ENCODE measurements at regions not wholly inside any gene's neighbourhood (a gene's known extent, or its start where the extent isn't known, plus 50 kb on each side); places are given as distances from the start of the nearest gene placed in this dataset.

GRCh38 chr7:131251371-131251770 lies 76.3 kb upstream of the MKLN1 start:
- H3K79me2 ChIP-seq (ENCODE audit: insufficient read depth, low read length) = no peaks in the 10 kb centered on the region
- H3K27me3 ChIP-seq (ENCODE audit: insufficient read depth, low read length) = no peaks in the 10 kb centered on the region
- ChIA-PET POLR2A (no interaction called here), RAD21 (ENCODE audit: low non-redundant PET in 1 of 2, low total read pairs in 2 of 2, uncharacterized antibody in 2 of 2, unreplicated experiment in 2 of 2) (no interaction called here), CTCF (no interaction called here)
- peaks cover 3 to 11% of the 10 kb centered on the region in 2 experiments; a peak in 2 of 4 replicates for H3K4me1 ChIP-seq (ENCODE audit: control insufficient read depth in 1 of 2, insufficient read depth in 2 of 2, low read length in 2 of 2)
- no peak for ATAC-seq
- H4K20me1 ChIP-seq (ENCODE audit: insufficient read depth) = no peaks in the 10 kb centered on the region
- H3K4me3 ChIP-seq (replicated peaks in 1 of 2; ENCODE audit: low read depth in 1 of 2, low read length in 2 of 2) = no peak overlapping the region
- H3K27ac ChIP-seq (ENCODE audit: low read depth, low read length) = no peak overlapping the region
- no TSS peak for BruUV-seq (replicated peaks)
- TF ChIP-seq YY1 (IDR thresholded peaks at IDR 0.05; ENCODE audit: extremely low read depth, insufficient replicate concordance, low read depth, low read length) = no peak
- TF ChIP-seq TCF7L2 (IDR thresholded peaks at IDR 0.05; ENCODE audit: borderline replicate concordance, extremely low read depth, insufficient read depth, insufficient read length) = no peak
- no peak for TF ChIP-seq JUND (IDR thresholded peaks at IDR 0.05)
- TF ChIP-seq SIN3A (IDR thresholded peaks at IDR 0.05; ENCODE audit: low read depth) = no peak
- no peak for TF ChIP-seq FOSL1 (IDR thresholded peaks at IDR 0.05; ENCODE audit: low read depth)
- TF ChIP-seq CEBPB (IDR thresholded peaks at IDR 0.05; ENCODE audit: low read depth) = no peak
- no peak for TF ChIP-seq CBX3 (IDR thresholded peaks at IDR 0.05; ENCODE audit: low read depth)
- TF ChIP-seq RAD21 (IDR thresholded peaks at IDR 0.05; ENCODE audit: low read depth) = no peak
- no peak for TF ChIP-seq SP1 (IDR thresholded peaks at IDR 0.05; ENCODE audit: low read depth)
- no peak for TF ChIP-seq EZH2phosphoT487 (IDR thresholded peaks at IDR 0.05; ENCODE audit: borderline replicate concordance)
- no peak for TF ChIP-seq ELF1 (IDR thresholded peaks at IDR 0.05; ENCODE audit: borderline replicate concordance, low read depth)
- TF ChIP-seq ZBTB33 (IDR thresholded peaks at IDR 0.05; ENCODE audit: extremely low read depth, insufficient replicate concordance, low read length) = no peak
- TF ChIP-seq SRF (IDR thresholded peaks at IDR 0.05; ENCODE audit: low read depth) = no peak
- TF ChIP-seq POLR2AphosphoS5 (IDR thresholded peaks at IDR 0.05; ENCODE audit: low read depth, low read length) = no peak
- H3K36me3 ChIP-seq (ENCODE audit: control insufficient read depth in 1 of 2, insufficient read depth in 2 of 2, low read length in 2 of 2) = no peaks in the 10 kb centered on the region
- H3K9ac ChIP-seq (ENCODE audit: low read length) = no peak overlapping the region
- no peaks in the 10 kb centered on the region for H3K9me2 ChIP-seq (ENCODE audit: insufficient read depth)
- H3K4me2 ChIP-seq (ENCODE audit: low read length) = no peak overlapping the region
- DNase-seq (ENCODE audit: low read depth, low spot score) = no peak
- no peak overlapping the region for H2AFZ ChIP-seq (ENCODE audit: low read depth, low read length, poor library complexity, severe bottlenecking)
- intact Hi-C loops (cut with micrococcal nuclease) = no loop called here
- H3K9me3 ChIP-seq (ENCODE audit: control insufficient read depth in 1 of 2, insufficient read depth in 1 of 2, low read depth in 1 of 2, low read length in 2 of 2) = peaks cover 3 to 9% of the 10 kb centered on the region in 2 experiments; a peak in 2 of 4 replicates
